ENCODE measurements at regions not wholly inside any gene's neighbourhood (a gene's known extent, or its start where the extent isn't known, plus 50 kb on each side); places are given as distances from the start of the nearest gene placed in this dataset.

- H3K27me3 ChIP-seq (ENCODE audit: insufficient read depth, low read length), result no peaks in the 10 kb centered on the region
- H3K4me2 ChIP-seq (ENCODE audit: insufficient read depth, low read length), result no peak overlapping the region
- no peak overlapping the region for H3K27ac ChIP-seq (ENCODE audit: low read depth, low read length)
- H3K9me3 ChIP-seq (ENCODE audit: low read depth, low read length), result no peaks in the 10 kb centered on the region
- no peak for TF ChIP-seq CTCF (IDR thresholded peaks at IDR 0.05; ENCODE audit: extremely low read depth, low read depth, low read length)
- H2AFZ ChIP-seq (ENCODE audit: low read length), result no peak overlapping the region
- no peaks in the 10 kb centered on the region for H4K20me1 ChIP-seq (ENCODE audit: insufficient read depth, low read length)
- H3K79me2 ChIP-seq (ENCODE audit: insufficient read depth, low read length), result no peaks in the 10 kb centered on the region
- H3K4me3 ChIP-seq (ENCODE audit: insufficient read depth, low read length), result no peak overlapping the region
- no peak for DNase-seq (ENCODE audit: insufficient read length, low spot score, missing footprints)
- H3K4me1 ChIP-seq (ENCODE audit: insufficient read depth, low read length), result no peaks in the 10 kb centered on the region
- H3K36me3 ChIP-seq (ENCODE audit: insufficient read depth, low read length), result no peaks in the 10 kb centered on the region
These were observed 577.5 kb downstream of the CD109 start for GRCh38 chr6:74273541-74273940.

GRCh38 chr6:74269600-74269858 is 573.5 kb downstream of the CD109 start:
- Histone ChIP-seq H3K27ac (ENCODE audit: low read depth, low read length) (no peak overlapping the region), H3K27me3 (ENCODE audit: insufficient read depth, low read length) (no peaks in the 10 kb centered on the region), H3K36me3 (ENCODE audit: insufficient read depth, low read length) (no peaks in the 10 kb centered on the region), H3K4me2 (ENCODE audit: insufficient read depth, low read length) (no peak overlapping the region), H3K4me3 (ENCODE audit: insufficient read depth, low read length) (no peak overlapping the region), H3K9me3 (ENCODE audit: low read depth, low read length) (no peaks in the 10 kb centered on the region), H2AFZ (ENCODE audit: low read length) (no peak overlapping the region), H3K4me1 (ENCODE audit: insufficient read depth, low read length) (no peaks in the 10 kb centered on the region), H3K79me2 (ENCODE audit: insufficient read depth, low read length) (no peaks in the 10 kb centered on the region), H4K20me1 (ENCODE audit: insufficient read depth, low read length) (no peaks in the 10 kb centered on the region)
- no peak for DNase-seq (ENCODE audit: insufficient read length, low spot score, missing footprints)
- no peak for TF ChIP-seq CTCF (IDR thresholded peaks at IDR 0.05; ENCODE audit: extremely low read depth, low read depth, low read length)

- H3K79me2 ChIP-seq (ENCODE audit: insufficient read depth, low read length), result no peaks in the 10 kb centered on the region
- no peak overlapping the region for H3K4me2 ChIP-seq (ENCODE audit: insufficient read depth, low read length)
- H3K9me3 ChIP-seq (ENCODE audit: low read depth, low read length), result no peaks in the 10 kb centered on the region
- H4K20me1 ChIP-seq (ENCODE audit: insufficient read depth, low read length), result no peaks in the 10 kb centered on the region
- no peaks in the 10 kb centered on the region for H3K4me1 ChIP-seq (ENCODE audit: insufficient read depth, low read length)
- no peak overlapping the region for H3K27ac ChIP-seq (ENCODE audit: low read depth, low read length)
- no peak for DNase-seq (ENCODE audit: insufficient read length, low spot score, missing footprints)
- no peaks in the 10 kb centered on the region for H3K36me3 ChIP-seq (ENCODE audit: insufficient read depth, low read length)
- no peak overlapping the region for H3K4me3 ChIP-seq (ENCODE audit: insufficient read depth, low read length)
- TF ChIP-seq CTCF (IDR thresholded peaks at IDR 0.05; ENCODE audit: extremely low read depth, low read depth, low read length), result no peak
- no peak overlapping the region for H2AFZ ChIP-seq (ENCODE audit: low read length)
- no peaks in the 10 kb centered on the region for H3K27me3 ChIP-seq (ENCODE audit: insufficient read depth, low read length)
These were observed 573.0 kb downstream of the CD109 start for GRCh38 chr6:74268815-74269599.

- Histone ChIP-seq H3K9me3 (ENCODE audit: low read depth, low read length) (no peaks in the 10 kb centered on the region), H2AFZ (ENCODE audit: low read length) (no peak overlapping the region), H3K79me2 (ENCODE audit: insufficient read depth, low read length) (no peaks in the 10 kb centered on the region), H3K27me3 (ENCODE audit: insufficient read depth, low read length) (no peaks in the 10 kb centered on the region), H3K36me3 (ENCODE audit: insufficient read depth, low read length) (no peaks in the 10 kb centered on the region), H3K4me3 (ENCODE audit: insufficient read depth, low read length) (no peak overlapping the region), H3K27ac (ENCODE audit: low read depth, low read length) (no peak overlapping the region), H3K4me2 (ENCODE audit: insufficient read depth, low read length) (no peak overlapping the region), H4K20me1 (ENCODE audit: insufficient read depth, low read length) (no peaks in the 10 kb centered on the region), H3K4me1 (ENCODE audit: insufficient read depth, low read length) (no peaks in the 10 kb centered on the region)
- no peak for DNase-seq (ENCODE audit: insufficient read length, low spot score, missing footprints)
- TF ChIP-seq CTCF (IDR thresholded peaks at IDR 0.05; ENCODE audit: extremely low read depth, low read depth, low read length), result no peak
These were observed 564.0 kb downstream of the CD109 start for GRCh38 chr6:74259981-74260380.

Measured in osteoblast (primary cell).